ENCODE measurements at regions not wholly inside any gene's neighbourhood (a gene's known extent, or its start where the extent isn't known, plus 50 kb on each side); places are given as distances from the start of the nearest gene placed in this dataset.

- TF ChIP-seq EP300 (conservative IDR thresholded peaks at IDR 0.05; ENCODE audit: poor library complexity, severe bottlenecking) (no peak), REST (IDR thresholded peaks at IDR 0.05; ENCODE audit: borderline replicate concordance) (no peak), CTCF (IDR thresholded peaks at IDR 0.05; ENCODE audit: poor library complexity, severe bottlenecking) (no peak), POLR2AphosphoS5 (IDR thresholded peaks at IDR 0.05) (no peak), EZH2 (IDR thresholded peaks at IDR 0.05; ENCODE audit: borderline replicate concordance, insufficient read depth, low read length, poor library complexity, severe bottlenecking) (no peak)
Observed at GRCh38 chr12:118575730-118576129, 199.4 kb downstream of the SUDS3 start.
